ENCODE measurements at regions not wholly inside any gene's neighbourhood (a gene's known extent, or its start where the extent isn't known, plus 50 kb on each side); places are given as distances from the start of the nearest gene placed in this dataset.
A peak's percentile ranks its signal among the peaks of the same experiment; 100 is the strongest.

DNA sequence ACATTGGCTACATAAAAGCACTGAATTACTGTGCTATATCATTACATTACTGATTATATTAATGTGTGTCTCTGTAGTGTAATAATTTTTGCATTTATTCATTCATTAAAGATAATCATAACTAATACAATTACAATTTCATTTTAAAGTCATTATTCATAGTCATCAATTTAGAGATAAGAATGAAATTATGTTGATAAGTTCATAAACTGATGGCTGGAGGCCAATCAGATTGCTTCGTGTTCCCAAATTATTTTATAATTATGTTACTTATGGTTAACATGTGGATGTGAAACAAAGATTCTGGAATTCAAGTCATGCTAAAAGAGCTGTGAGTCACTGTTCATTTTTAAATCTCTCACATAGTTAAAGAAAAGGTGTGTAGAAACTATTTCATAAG, 223.4 kb upstream of the HAND2 start:
- TF ChIP-seq, protein P1, sequence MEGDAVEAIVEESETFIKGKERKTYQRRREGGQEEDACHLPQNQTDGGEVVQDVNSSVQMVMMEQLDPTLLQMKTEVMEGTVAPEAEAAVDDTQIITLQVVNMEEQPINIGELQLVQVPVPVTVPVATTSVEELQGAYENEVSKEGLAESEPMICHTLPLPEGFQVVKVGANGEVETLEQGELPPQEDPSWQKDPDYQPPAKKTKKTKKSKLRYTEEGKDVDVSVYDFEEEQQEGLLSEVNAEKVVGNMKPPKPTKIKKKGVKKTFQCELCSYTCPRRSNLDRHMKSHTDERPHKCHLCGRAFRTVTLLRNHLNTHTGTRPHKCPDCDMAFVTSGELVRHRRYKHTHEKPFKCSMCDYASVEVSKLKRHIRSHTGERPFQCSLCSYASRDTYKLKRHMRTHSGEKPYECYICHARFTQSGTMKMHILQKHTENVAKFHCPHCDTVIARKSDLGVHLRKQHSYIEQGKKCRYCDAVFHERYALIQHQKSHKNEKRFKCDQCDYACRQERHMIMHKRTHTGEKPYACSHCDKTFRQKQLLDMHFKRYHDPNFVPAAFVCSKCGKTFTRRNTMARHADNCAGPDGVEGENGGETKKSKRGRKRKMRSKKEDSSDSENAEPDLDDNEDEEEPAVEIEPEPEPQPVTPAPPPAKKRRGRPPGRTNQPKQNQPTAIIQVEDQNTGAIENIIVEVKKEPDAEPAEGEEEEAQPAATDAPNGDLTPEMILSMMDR (IDR thresholded peaks at IDR 0.05; ENCODE audit: borderline replicate concordance, insufficient read depth, low read depth, low read length): no peak
- H3K4me3 ChIP-seq (ENCODE audit: low read depth, low read length): no peak overlapping the region

DNA sequence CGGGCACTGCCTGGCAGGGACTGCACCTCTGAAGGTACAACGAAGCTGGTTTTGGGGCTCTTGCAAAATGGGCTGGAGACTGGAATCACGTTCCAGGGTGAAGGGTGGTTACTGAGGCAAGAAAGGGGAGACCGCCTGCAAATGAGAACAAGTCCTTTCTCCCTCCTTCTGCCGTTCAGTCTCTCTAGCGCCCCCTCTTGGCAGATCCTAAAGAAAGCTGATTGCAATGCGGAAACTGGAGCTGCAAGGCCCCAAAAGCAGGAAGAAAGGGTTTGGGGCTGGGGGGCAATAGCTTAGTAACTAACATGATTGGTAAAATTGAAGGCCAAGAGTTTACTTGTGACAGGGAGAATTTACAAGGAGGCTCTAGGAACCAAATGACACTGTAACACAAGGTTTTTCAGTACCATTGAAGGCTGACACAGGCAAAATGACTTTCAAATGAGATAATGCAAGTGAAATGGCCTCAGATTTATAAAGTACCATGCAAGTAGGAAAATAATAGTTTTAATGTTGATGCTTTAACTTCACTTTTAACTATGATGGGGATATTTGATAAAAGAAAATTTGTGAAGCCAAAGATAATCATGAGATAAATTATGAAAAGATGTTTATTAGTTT, 222.7 kb upstream of the HAND2 start:
- H3K4me3 ChIP-seq (ENCODE audit: low read depth, low read length): no peak overlapping the region
- TF ChIP-seq, protein P1 (IDR thresholded peaks at IDR 0.05; ENCODE audit: borderline replicate concordance, insufficient read depth, low read depth, low read length): peak; percentile 76

DNA sequence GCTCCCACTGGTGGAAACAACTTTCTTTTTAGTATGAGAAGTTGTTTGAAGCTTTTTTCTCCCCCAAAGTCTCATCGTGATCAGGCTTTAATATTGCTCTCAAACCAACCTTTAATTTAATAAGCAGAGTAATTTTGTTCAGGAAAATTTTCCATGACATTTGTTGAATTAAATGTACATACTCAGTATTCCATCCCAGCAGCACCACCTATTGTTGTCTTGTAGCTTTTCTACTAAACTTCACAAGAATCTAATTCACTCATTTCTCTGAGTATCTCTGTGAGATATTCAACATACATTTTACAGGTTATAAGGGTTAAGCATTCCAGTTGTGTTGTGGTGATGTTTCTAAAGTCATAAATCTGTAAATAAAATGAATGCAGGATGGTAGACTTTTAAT, 218.3 kb upstream of the HAND2 start:
- TF ChIP-seq, protein P1 (IDR thresholded peaks at IDR 0.05; ENCODE audit: borderline replicate concordance, insufficient read depth, low read depth, low read length): no peak
- H3K4me3 ChIP-seq (ENCODE audit: low read depth, low read length): no peak overlapping the region

DNA sequence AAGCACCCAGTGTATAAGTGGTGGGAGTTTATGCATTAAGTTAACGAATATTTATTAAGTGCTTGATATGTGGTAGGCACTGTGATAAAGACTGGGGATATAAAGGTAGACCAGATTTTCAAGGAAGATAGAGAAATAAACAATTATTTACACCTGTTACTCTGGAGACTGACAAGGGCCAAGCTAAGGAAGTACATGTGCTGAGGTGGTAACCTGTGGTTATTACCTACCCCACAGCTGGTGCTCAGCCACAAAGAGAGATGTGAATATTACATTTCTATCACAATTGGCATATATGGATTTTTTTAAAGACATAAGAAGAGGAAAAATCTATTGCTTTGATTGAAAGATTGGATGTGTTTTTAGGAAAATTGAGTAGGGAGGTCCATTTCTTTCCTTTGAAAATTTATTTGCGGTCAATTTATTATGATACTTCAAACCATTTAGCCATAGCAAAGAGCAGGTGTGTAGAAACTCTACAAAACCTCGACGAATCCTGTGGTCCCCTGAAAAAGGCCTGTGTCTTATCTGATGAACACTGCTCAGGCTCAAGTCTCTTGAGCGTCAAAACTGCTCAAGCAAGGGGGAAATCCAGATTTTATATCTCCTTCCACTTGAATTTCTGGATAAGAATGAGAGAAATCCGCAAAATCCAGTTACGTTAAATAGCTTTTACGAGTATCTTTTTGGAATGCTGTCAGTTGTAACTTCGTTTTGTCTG, 217.7 kb upstream of the HAND2 start:
- no peak overlapping the region for H3K4me3 ChIP-seq (ENCODE audit: low read depth, low read length)
- TF ChIP-seq, protein P1 (IDR thresholded peaks at IDR 0.05; ENCODE audit: borderline replicate concordance, insufficient read depth, low read depth, low read length): no peak

DNA sequence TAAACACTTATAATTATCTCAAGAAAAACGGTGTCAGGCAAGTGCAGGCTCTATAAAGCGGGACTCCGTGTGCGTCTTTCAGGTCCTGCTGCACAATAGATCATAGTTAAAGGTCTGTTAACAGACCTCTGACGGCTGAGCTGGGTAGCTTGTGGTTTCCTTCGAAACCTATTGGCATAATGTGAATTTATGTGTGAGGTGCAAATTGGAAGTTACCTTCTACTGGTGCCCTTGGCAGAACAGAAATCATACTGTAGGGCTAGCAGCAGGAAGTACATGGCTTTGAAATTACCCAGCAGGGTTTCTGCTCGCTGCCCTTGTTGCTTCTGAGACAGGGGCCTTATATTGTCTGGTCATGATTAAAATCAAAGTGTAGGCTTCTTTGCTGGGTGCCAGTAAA, 216.4 kb upstream of the HAND2 start:
- TF ChIP-seq, protein P1 (IDR thresholded peaks at IDR 0.05; ENCODE audit: borderline replicate concordance, insufficient read depth, low read depth, low read length): no peak

DNA sequence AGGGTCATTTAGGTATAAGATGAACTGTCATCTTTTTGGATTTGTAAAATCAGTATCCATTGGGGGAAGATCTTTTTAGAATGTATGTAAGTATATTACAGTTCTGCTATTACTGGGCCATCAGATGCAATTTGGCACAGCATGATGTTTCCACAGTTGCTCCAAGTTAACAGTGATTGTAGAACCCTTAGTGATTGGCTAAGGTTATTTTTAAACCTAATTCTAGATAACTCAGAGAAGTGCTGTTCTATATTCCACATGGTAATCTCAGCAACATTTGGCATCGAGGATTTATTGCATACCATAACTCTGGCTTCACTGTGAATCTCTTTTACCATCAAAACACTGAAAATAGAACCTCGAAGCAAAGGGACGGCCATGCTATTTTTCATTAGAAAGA, 215.7 kb upstream of the HAND2 start:
- TF ChIP-seq, protein P1 (IDR thresholded peaks at IDR 0.05; ENCODE audit: borderline replicate concordance, insufficient read depth, low read depth, low read length): no peak
- H3K4me3 ChIP-seq (ENCODE audit: low read depth, low read length): no peak overlapping the region

More for the DNA sequence above, 216.4 kb upstream of the HAND2 start:
- H3K4me3 ChIP-seq (ENCODE audit: low read depth, low read length): no peak overlapping the region

DNA sequence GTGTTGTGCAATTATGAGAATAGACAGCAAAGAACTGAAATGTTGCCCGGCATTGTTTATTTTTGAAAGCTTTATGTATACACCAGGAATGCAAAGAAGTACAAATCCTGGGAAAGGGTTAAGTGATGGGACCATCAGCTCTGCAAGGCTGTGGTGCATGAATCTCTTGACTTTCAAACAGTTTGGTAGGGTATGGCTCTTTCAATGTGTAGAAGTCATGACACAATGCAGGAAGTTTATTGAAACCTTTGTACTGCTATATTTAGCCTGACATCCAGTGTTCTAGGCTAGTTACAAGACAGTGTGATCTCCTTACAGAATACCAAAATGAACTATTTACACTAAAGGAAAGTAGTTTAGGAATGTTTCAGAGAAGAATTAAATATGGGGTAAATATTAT, 206.8 kb upstream of the HAND2 start:
- H3K4me3 ChIP-seq (ENCODE audit: low read depth, low read length): no peak overlapping the region
- TF ChIP-seq, protein P1 (IDR thresholded peaks at IDR 0.05; ENCODE audit: borderline replicate concordance, insufficient read depth, low read depth, low read length): no peak
